Daoy (cell line): ENCODE measurements at regions not wholly inside any gene's neighbourhood (a gene's known extent, or its start where the extent isn't known, plus 50 kb on each side); places are given as distances from the start of the nearest gene placed in this dataset.
"Not testable (repeated sequence)": the region's sequence is repeated elsewhere in the genome, so short reads cannot be mapped to it uniquely, and the experiment has no call there.

Source experiments
- DNase-seq: peaks from one replicate; pipeline ENCODE4 v3.0.0-alpha.2; 2015; ENCODE audit warnings: low read depth

DNA sequence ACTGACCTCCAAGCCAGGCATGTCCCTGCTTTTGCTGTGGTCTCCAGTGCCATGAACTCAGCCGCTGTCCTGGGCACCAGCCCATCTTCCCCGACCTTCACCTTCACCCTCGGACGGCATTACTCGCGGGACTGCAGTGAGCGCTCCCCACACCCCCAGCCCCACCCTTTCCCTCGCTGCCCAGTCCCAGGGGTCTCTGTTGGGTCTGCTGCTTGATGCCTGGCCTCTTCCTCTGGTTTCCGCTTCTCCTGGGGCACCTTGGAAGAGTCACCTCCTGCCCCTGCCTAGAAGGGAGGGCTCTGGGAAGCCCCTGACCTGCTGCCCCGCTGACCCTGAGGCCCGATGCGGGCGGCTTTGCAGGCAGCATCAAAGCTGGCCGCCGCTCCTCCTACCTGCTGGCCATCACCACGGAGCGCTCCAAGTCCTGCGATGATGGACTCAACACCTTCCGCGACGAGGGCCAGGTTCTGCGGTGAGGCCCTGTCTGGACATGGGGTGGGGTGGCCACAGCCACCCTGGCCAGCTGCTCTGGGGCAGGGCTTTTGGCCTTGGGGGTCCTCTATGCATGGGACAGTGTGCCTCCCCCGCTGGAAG is 102.3 kb downstream of the ZNF267 start:
- not testable (repeated sequence) for DNase-seq

DNA sequence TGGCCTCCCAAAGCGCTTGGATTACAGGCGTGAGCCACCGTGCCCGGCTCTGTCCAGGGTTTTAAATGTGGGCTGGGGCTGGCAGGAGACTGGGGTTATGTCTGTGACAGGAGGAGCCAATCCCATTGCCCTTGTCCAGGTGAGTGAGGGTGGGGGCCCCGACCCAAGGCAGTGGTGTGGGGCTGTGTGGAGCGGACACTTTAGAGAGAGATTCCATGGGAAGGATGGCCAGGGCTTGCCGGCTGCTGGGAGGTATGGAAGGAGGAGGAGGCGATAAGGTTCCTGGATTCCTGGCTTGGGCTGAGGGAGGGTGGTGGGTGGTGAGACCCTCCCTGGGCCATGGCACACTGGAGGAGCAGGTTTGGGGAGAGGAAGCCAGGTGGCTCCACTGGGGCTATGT is 104.9 kb downstream of the ZNF267 start:
- DNase-seq, result not testable (repeated sequence)

GRCh38 chr16:31981739-31982138 is 108.1 kb downstream of the ZNF267 start:
- DNase-seq, result not testable (repeated sequence)

DNA sequence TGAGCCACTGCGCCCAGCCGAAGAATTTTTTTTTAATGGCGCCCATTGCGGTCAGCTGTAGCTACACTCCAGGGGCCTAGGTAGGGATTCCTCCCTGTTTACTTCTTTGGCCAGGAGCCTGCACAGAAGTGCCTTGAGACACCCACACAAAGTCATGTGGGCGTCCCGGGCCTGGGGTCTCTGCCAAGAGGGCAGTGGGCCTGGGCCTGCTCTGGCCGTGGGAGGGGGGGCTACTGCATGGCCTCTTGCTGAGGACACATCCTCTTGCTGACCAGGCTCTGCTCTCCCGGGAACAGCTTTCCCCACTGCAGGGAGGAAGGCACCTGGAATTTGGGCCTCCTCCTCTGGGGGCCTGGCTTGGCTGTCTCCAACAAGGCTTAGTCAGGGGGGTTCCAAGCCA is 109.4 kb downstream of the ZNF267 start:
- DNase-seq, result not testable (repeated sequence)

DNA sequence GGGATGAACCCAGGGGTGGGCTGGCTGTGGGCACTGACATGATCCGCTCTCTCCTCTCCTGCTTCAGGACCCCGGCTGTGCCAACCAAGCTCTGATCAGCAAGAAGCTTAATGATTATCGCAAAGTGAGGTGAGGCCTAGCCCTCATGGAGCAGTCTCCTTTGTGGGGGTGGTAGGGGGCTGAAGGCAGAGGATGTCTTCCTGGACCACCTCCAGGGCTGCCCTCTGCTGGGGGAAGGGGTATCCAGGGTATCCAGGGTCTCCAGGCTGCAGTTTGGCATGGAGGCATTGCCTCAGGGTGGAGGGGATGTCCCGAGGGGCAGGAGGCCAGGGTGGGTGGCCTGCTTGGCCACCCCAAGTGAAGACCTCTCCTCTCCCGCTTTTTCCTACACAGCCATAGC is 110.1 kb downstream of the ZNF267 start:
- DNase-seq, result not testable (repeated sequence)

GRCh38 chr16:31986895-31987294 is 113.3 kb downstream of the ZNF267 start:
- DNase-seq, result not testable (repeated sequence)

DNA sequence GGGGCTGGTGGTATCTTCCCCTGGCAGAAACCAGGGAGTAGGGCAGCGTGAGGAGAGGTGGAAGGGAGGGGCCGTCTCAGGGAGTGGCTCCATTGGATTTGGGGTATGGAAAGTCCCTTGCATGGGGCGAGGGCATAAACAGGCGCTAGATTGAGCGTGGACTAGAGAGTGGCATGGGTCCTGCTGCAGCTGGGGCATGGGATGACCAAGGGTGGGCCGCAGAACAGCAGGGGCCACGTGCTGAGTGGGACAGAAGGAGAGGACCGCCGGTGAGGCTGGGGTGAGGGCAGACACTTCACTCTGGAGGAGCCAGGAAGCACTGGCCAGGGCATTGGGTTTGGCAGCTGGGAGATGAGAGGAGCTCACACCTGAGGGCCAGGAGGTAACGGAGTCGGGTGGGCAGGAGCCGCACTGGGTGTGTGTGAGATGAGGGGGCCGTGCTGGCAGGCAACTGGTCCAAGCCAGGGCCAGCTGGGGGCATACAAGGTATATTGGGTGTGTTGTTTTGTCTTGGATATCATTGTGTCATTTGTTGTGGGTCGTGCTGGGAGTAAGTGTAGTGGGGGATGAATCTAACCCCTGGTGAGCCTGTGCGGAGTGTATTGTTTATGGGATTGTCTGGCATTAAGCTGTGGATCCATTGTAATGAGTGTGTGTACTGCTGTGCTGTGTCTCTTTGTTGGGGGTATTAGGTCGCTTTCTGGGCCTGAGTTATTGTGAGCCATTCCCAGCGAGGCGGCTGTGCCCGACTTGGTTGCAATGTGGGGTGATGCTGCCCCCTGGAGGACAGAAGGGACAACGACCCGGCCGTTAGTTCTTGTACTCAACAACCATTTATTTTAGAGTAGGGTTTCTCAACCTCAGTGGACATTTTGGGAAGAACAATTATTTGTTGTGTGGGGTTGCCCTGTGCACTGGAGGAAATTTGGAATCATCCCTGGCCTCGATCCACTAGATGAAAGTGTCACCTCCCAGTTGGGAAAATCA is 115.3 kb downstream of the ZNF267 start:
- not testable (repeated sequence) for DNase-seq

DNA sequence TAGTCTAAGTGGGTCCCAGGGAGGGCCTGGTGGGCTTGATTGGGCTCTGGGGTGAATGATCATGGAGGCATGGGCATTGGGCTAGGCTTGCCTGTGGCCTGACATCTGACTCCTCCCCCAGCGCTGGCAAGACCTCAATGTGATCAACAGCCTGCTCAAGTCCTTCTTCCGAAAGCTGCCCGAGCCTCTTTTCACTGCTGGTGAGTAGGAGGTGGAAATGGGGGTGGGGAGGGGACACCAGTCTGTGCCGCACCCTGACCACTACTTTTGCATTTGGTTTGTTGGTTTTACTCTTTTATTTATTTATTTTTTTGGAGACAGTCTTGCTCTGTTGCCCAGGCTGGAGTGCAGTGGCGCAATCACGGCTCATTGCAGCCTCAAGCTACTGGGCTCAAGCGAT is 116.7 kb downstream of the ZNF267 start:
- not testable (repeated sequence) for DNase-seq

DNA sequence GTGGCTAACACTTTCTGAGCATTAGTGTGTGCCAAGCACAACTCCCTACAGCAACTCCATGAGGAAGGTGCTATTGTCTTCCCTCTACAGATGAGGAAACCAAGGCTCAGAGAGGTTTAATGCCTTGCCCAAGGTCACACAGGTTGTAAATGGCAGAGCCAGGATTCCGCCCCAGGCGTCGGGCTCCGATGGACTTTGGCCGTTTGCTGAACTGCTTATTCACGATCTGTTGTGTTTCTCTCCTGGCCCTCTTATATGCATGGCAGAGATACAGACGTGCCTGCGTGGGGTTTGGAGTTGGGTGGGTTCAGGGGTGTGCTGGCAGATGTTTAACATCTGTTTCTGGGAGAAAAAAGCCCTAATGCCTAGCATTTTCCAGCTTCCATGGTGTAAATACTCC is 117.4 kb downstream of the ZNF267 start:
- not testable (repeated sequence) for DNase-seq

DNA sequence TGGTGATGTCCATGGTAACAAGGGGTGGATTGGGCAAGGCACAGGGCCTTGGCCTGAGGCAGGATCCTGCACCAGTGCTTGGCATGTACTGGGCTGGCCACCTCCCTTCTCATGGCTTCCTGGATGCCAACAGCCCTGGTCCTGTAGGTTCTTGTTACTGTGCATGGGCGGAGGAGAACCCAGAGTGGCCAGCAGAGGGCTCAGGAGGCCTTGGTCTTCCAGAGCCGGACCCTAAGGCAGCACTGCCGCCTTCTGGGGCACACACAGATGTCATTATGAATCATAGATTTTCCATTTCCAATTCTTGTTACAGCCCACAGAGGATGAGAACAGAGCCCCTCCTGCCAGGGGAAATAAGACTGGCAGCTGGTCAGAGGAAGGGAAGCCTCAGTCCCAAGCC is 122.7 kb downstream of the ZNF267 start:
- DNase-seq, result not testable (repeated sequence)

DNA sequence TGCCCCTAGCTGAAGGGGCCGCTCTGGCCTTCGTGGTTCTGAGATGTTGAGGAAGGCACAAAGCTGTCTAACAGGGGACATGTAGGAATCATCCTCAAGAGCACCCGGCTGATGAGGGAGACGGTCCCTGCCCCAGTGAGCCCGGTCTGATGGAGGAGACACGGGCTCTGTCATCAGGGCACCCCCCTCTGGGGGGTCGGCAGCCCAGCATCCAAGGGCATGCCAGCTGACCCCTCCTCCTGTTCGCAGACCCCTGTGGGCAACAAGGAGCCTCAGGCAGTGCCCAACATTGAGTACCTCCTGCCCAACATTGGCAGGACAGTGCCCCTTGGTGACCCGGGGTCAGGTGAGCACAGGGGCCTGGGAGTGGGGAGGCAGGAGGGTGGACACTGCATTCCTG is 128.9 kb downstream of the ZNF267 start:
- DNase-seq, result not testable (repeated sequence)

GRCh38 chr16:32003819-32004218 is 130.2 kb downstream of the ZNF267 start:
- not testable (repeated sequence) for DNase-seq

DNA sequence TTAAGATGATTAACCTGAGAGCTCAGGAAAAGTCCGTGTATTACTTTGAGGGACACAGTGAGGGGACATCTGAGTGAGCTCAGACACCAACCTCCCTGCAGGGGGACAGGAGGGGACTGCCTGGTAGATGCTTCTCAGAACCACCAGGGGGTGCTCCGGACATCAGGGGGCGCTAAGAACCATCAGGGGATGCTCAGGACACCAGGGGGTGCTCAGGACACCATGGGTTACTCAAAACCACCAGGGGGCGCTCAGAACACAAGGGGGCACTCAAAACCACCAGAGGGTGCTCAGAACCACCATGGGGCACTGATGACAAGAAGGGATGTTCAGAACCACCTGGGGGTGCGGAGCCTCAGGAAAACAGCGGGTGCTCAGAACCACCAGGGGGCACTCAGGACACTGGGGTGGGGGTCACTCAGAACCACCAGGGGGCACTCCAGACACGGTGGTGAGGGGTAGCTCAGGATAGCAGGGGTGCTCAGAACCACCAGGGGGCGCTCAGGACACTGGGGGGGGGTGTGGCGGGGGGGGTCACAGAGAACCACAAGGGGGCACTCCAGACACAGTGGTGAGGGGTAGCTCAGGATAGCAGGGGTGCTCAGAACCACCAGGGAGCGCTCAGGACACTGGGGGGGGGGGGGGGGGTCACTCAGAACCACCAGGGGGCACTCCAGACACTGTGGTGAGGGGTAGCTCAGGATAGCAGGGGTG is 165.3 kb downstream of the ZNF267 start:
- DNase-seq, result not testable (repeated sequence)

GRCh38 chr16:32039919-32040318 is 166.3 kb downstream of the ZNF267 start:
- DNase-seq, result not testable (repeated sequence)

GRCh38 chr16:32066016-32066651 is 187.0 kb upstream of the TP53TG3D start:
- not testable (repeated sequence) for DNase-seq

DNA sequence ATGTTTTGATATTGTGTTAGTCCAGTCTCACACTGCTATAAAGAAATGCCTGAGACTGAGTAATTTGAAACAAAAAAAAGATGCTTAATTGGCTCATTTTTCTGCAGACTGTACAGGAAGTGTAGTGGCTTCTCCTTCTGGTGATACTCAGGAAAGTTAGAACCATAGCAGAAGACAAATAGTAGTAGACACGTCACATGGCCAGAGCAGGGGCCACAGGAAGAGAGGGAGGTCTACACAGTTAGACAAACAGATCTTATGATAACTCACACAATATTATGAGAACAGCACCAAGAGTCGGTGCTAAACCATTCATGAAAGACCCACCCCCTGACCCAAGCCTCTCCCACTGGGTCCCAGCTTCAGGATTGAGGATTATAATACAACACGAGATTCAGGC is 181.5 kb upstream of the TP53TG3D start:
- not testable (repeated sequence) for DNase-seq

DNA sequence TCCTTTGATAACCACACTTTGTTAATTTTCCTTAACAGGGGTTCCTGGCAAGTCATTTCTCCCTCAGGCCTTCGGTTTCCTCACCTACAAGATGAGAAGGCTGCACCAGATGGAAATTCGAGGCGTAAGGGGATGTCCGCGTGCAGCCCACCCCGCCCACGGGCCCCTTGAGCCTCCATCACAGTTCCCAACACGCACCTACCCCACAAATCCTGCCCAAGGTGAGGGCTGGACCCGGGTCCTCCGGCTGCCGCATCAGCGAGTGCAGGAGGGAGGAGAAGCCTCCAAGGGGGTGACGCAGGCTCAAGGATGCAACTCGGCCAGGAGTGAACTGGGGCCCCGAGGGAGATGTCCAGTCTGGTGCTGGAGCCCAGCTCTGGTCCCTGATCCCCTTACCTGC is 169.2 kb upstream of the TP53TG3D start:
- not testable (repeated sequence) for DNase-seq

- DNase-seq, result not testable (repeated sequence)
Measured at GRCh38 chr16:32084656-32085401, 168.3 kb upstream of the TP53TG3D start.

- DNase-seq, result peak; percentile 34
Measured at GRCh38 chr16:32085438-32086141, 167.5 kb upstream of the TP53TG3D start.

GRCh38 chr16:32115562-32115961 is 137.5 kb upstream of the TP53TG3D start:
- peak; percentile 1 for DNase-seq
